PFSK-1 (cell line): ENCODE measurements at regions not wholly inside any gene's neighbourhood (a gene's known extent, or its start where the extent isn't known, plus 50 kb on each side); places are given as distances from the start of the nearest gene placed in this dataset.

Experiments
- FOXP2 ChIP-seq: optimal IDR thresholded peaks from 2 replicates; pipeline ENCODE3; 2011; ENCODE audit warnings: borderline replicate concordance, control low read depth, inconsistent platforms; ENCODE audit not compliant: insufficient read depth; ENCODE audit errors: extremely low read length, extremely low read depth
- POLR2AphosphoS5 ChIP-seq: IDR thresholded peaks from 2 replicates; pipeline ENCODE4 v1.6.1; 2012; ENCODE audit warnings: low read depth, mild to moderate bottlenecking, control low read depth, low read length, moderate library complexity
- SIN3A ChIP-seq: IDR thresholded peaks from 2 replicates; pipeline ENCODE4 v1.6.1; 2012; ENCODE audit warnings: mild to moderate bottlenecking, low read length, moderate library complexity, borderline replicate concordance; ENCODE audit not compliant: insufficient read depth
- TAF1 ChIP-seq: IDR thresholded peaks from 2 replicates; pipeline ENCODE4 v1.6.1; 2012; ENCODE audit warnings: low read length, control low read depth, borderline replicate concordance; ENCODE audit not compliant: insufficient read depth
- TF ChIP-seq, protein P1 (sequence below), 2 experiments: IDR thresholded peaks; 2 replicates each; pipeline versions ENCODE4 v1.6.1 to v1.8.0; 2011 to 2012; ENCODE audit warnings: low read depth in 2 of 2, low read length in 2 of 2, control low read depth in 1 of 2, inconsistent platforms in 1 of 2, mild to moderate bottlenecking in 1 of 2, moderate library complexity in 1 of 2; ENCODE audit not compliant: insufficient read depth in 1 of 2

DNA sequence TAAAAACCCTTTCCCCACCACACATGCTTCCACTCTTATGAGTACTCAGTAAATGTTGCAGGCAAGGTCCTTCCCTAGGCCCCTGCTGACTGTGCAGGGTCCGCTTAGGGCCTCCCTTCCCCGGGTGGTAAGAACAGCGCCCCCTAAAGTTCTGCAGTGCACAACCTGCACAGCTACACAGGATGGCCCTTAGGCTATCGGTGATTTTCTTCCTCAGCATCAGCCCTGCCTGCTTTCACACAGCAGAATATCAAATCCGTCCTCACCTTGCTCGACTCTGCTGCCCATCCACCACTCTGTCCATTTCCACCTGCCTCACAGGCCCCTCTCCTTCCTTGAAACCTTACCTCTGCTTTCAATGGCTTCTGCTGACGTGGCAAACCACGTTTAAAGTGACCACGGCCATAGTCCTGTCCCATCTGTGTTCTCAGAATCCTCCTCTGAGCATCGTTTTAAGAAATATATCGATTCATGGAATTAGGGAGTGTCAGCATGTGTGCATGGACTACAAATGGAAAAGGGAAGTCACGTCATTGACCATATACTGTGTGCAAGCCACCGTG, 51.4 kb upstream of the TMEM132E start:
- no peak for TF ChIP-seq POLR2AphosphoS5
- no peak for TF ChIP-seq SIN3A
- TF ChIP-seq FOXP2 = no peak
- TF ChIP-seq, protein P1, sequence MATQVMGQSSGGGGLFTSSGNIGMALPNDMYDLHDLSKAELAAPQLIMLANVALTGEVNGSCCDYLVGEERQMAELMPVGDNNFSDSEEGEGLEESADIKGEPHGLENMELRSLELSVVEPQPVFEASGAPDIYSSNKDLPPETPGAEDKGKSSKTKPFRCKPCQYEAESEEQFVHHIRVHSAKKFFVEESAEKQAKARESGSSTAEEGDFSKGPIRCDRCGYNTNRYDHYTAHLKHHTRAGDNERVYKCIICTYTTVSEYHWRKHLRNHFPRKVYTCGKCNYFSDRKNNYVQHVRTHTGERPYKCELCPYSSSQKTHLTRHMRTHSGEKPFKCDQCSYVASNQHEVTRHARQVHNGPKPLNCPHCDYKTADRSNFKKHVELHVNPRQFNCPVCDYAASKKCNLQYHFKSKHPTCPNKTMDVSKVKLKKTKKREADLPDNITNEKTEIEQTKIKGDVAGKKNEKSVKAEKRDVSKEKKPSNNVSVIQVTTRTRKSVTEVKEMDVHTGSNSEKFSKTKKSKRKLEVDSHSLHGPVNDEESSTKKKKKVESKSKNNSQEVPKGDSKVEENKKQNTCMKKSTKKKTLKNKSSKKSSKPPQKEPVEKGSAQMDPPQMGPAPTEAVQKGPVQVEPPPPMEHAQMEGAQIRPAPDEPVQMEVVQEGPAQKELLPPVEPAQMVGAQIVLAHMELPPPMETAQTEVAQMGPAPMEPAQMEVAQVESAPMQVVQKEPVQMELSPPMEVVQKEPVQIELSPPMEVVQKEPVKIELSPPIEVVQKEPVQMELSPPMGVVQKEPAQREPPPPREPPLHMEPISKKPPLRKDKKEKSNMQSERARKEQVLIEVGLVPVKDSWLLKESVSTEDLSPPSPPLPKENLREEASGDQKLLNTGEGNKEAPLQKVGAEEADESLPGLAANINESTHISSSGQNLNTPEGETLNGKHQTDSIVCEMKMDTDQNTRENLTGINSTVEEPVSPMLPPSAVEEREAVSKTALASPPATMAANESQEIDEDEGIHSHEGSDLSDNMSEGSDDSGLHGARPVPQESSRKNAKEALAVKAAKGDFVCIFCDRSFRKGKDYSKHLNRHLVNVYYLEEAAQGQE (IDR thresholded peaks at IDR 0.05; ENCODE audit: insufficient read depth in 1 of 2, low read depth in 2 of 2, low read length in 2 of 2) = no peak
- TF ChIP-seq TAF1 = no peak

DNA sequence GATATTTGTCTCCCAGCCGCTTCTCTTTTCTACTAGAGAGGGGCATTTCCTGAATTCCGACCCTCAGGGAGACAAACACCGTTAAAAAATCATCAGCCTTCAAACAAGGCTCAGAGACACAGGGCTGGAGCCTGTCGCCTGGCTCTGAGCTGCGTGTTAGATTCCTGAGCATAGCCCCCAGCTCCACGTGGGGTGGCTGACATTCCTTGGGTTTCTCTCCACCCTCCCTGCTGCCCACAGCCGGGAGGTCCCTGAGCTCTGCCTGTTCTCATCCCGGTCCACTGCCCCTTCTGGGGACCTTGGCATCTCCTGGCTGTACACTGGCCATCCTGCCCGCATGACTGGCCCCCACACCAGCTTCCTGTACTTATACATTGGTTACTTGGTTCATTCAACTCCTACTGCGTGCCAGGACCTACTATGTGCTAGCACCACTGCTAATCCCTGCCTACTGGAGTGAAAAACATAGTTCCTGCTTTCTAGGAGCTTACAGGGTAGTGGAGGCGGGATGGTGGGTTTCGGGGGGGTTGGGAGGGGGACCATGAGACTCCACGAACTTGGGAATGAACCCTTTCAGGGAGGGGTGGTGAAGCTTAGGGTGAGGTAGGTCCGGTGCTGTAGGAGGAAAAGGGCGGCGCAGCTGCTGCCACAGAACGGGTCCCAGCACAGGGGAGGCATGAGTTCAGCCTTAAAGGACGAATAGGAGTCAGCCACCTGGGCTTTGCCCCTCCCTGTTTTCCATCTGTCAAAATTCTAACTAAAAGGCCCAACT, 52.1 kb upstream of the TMEM132E start:
- no peak for TF ChIP-seq SIN3A
- TF ChIP-seq, protein P1 (IDR thresholded peaks at IDR 0.05; ENCODE audit: insufficient read depth in 1 of 2, low read depth in 2 of 2, low read length in 2 of 2) = no peak
- no peak for TF ChIP-seq TAF1
- no peak for TF ChIP-seq POLR2AphosphoS5
- TF ChIP-seq FOXP2 = no peak

DNA sequence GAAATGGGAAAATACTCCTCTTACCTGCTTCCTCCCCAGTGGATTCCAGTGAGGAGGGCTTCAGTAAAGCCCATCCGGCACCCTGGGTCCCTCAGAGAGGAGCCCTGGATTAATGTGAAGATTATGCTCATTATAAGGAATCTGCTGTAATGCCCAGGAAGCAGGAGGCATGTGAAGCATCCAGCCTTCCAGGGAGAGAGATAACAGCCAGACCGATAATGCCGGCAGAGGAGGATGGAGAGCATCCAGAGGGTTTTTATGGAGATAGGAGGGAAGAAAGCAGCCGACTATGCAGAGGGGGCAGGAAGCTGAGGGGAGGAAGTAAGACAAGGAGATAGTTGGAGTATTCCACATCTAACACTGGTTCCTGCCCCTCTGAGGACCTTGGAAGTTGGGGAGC, 53.7 kb upstream of the TMEM132E start:
- TF ChIP-seq FOXP2 (no peak), TAF1 (no peak), SIN3A (no peak), POLR2AphosphoS5 (no peak)
- TF ChIP-seq, protein P1 (IDR thresholded peaks at IDR 0.05; ENCODE audit: insufficient read depth in 1 of 2, low read depth in 2 of 2, low read length in 2 of 2) = no peak

DNA sequence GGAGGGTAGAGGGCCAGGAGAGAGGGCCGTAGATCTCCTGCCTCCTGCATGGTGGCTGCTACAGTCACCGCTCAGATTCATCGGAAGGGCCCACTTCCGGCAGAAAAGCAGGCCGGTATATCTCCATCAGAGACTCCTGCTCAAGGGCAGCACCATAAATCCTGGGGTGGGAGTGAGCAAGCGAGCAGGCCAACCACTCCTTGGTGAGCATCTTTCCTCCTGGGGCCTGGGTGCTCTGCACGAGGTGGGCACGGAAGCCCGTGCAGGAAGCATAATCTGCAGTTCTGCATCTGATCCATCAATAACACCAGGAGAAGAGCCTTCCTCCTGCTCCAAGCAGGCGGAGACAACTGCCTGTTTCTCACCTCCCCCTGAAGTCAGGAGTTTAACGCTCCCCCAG, 57.4 kb upstream of the TMEM132E start:
- TF ChIP-seq POLR2AphosphoS5 (no peak), TAF1 (no peak), SIN3A (no peak)

DNA sequence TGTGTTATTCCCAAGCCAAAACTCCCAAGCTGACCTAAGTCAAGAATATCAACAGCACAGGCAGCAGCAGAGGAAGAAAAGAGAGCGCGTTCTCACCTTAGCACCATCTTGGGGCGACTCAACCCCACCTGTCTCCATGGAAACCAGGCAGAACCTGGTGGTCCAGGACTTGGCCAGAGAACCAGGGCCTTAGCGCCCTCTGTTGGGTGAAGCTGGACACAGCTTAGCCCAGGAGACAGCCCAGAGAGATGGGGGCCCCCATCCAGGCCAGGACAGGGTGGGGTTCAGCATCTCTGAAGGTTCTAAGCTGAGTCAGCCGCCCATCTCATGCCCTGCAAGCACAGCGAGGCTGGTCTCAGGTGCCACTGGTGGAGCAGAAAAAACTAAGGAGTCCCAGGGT, 60.1 kb upstream of the TMEM132E start:
- TF ChIP-seq, protein P1 (IDR thresholded peaks at IDR 0.05; ENCODE audit: insufficient read depth in 1 of 2, low read depth in 2 of 2, low read length in 2 of 2) = no peak
- TF ChIP-seq SIN3A = no peak
- no peak for TF ChIP-seq POLR2AphosphoS5
- no peak for TF ChIP-seq FOXP2
- no peak for TF ChIP-seq TAF1
